VCaP (cell line): ENCODE measurements at regions not wholly inside any gene's neighbourhood (a gene's known extent, or its start where the extent isn't known, plus 50 kb on each side); places are given as distances from the start of the nearest gene placed in this dataset.

Experiments
- H3K27ac ChIP-seq: fragments of 450-650 bp; 2 replicates; pipeline ENCODE4 v1.5.1; 2017
- CTCF ChIP-seq: fragments of 450-650 bp; conservative IDR thresholded peaks from 2 replicates; pipeline ENCODE4 v1.5.1; 2017; ENCODE audit warnings: mild to moderate bottlenecking, moderate library complexity

GRCh38 chr6:91669871-91670268 lies 1083.0 kb upstream of the MAP3K7 start:
- no peak for TF ChIP-seq CTCF
- H3K27ac ChIP-seq = no peak overlapping the region

GRCh38 chr6:91669154-91669870 lies 1082.4 kb upstream of the MAP3K7 start:
- no peak for TF ChIP-seq CTCF

GRCh38 chr6:91667596-91667995 lies 1080.7 kb upstream of the MAP3K7 start:
- H3K27ac ChIP-seq = no peak overlapping the region
- no peak for TF ChIP-seq CTCF

More at GRCh38 chr6:91669154-91669870, 1082.4 kb upstream of the MAP3K7 start:
- no peak overlapping the region for H3K27ac ChIP-seq

- no peak for TF ChIP-seq CTCF
- H3K27ac ChIP-seq = no peak overlapping the region
Observed at GRCh38 chr6:91664327-91664959, 1077.6 kb upstream of the MAP3K7 start.

- peak overlapping the region; percentile 73 for H3K27ac ChIP-seq
- no peak for TF ChIP-seq CTCF
Observed at GRCh38 chr6:91660893-91661292, 1074.0 kb upstream of the MAP3K7 start.

- peak overlapping the region; percentile 73; the same call in 1 of the 2 replicates for H3K27ac ChIP-seq
- TF ChIP-seq CTCF = no peak
Observed at GRCh38 chr6:91659891-91660290, 1073.0 kb upstream of the MAP3K7 start.

GRCh38 chr6:91654793-91655192 lies 1067.9 kb upstream of the MAP3K7 start:
- H3K27ac ChIP-seq = no peak overlapping the region
- no peak for TF ChIP-seq CTCF
